ENCODE measurements at regions not wholly inside any gene's neighbourhood (a gene's known extent, or its start where the extent isn't known, plus 50 kb on each side); places are given as distances from the start of the nearest gene placed in this dataset.

- Histone ChIP-seq H3K79me2 (replicated peaks; ENCODE audit: insufficient read depth) (no peaks in the 10 kb centered on the region), H3K4me3 (no peak overlapping the region), H3F3A (replicated peaks; ENCODE audit: low read depth) (no peaks in the 10 kb centered on the region), H4K20me1 (replicated peaks; ENCODE audit: insufficient read depth) (no peaks in the 10 kb centered on the region), H3K27me3 (ENCODE audit: insufficient read depth) (no peaks in the 10 kb centered on the region), H3K9me2 (ENCODE audit: insufficient read depth) (peaks cover 9% of the 10 kb centered on the region), H3K4me2 (no peak overlapping the region), H3K36me3 (ENCODE audit: insufficient read depth) (no peaks in the 10 kb centered on the region), H3K4me1 (ENCODE audit: insufficient read depth) (no peaks in the 10 kb centered on the region), H2AFZ (no peak overlapping the region), H3K27ac (ENCODE audit: low read depth) (no peak overlapping the region)
- DNase-seq (ENCODE audit: low spot score) (no peak), ATAC-seq (no peak)
- no peak overlapping the region for H3K4me3 Mint-ChIP-seq
- H3K27ac Mint-ChIP-seq = no peak overlapping the region
- H3K4me1 Mint-ChIP-seq = no peaks in the 10 kb centered on the region
- peaks cover 6% of the 10 kb centered on the region for H3K27me3 Mint-ChIP-seq (ENCODE audit: insufficient read depth, low read depth, poor library complexity)
- H3K9me3 Mint-ChIP-seq = peaks cover 14% of the 10 kb centered on the region
- TF ChIP-seq ETS1 (IDR thresholded peaks at IDR 0.05) (no peak), EZH2phosphoT487 (IDR thresholded peaks at IDR 0.05; ENCODE audit: unreplicated experiment) (no peak), NANOG (IDR thresholded peaks at IDR 0.05; ENCODE audit: borderline replicate concordance) (no peak), CREB1 (CRISPR knock-in tag; IDR thresholded peaks at IDR 0.05; ENCODE audit: low read depth) (no peak)
- peaks cover 12% of the 10 kb centered on the region; the same call in 2 of the 3 replicates for H3K36me3 Mint-ChIP-seq (ENCODE audit: low read depth)
These were observed 1143.8 kb downstream of the XPNPEP1 start for GRCh38 chr10:108779501-108779900.

- Mint-ChIP-seq H3K27me3 (ENCODE audit: insufficient read depth, low read depth, poor library complexity) (peaks cover 2% of the 10 kb centered on the region), H3K36me3 (ENCODE audit: low read depth) (no peaks in the 10 kb centered on the region), H3K9me3 (no peaks in the 10 kb centered on the region), H3K4me1 (no peaks in the 10 kb centered on the region), H3K27ac (no peak overlapping the region), H3K4me3 (no peak overlapping the region)
- H3K79me2 ChIP-seq (replicated peaks; ENCODE audit: insufficient read depth) = no peaks in the 10 kb centered on the region
- H3K9me2 ChIP-seq (ENCODE audit: insufficient read depth) = no peaks in the 10 kb centered on the region
- H2AFZ ChIP-seq = no peak overlapping the region
- DNase-seq (ENCODE audit: low spot score) (no peak), ATAC-seq (no peak)
- no peak overlapping the region for H3K27ac ChIP-seq (ENCODE audit: low read depth)
- no peak overlapping the region for H3K4me3 ChIP-seq
- no peaks in the 10 kb centered on the region for H3K36me3 ChIP-seq (ENCODE audit: insufficient read depth)
- no peaks in the 10 kb centered on the region for H3F3A ChIP-seq (replicated peaks; ENCODE audit: low read depth)
- no peaks in the 10 kb centered on the region for H3K27me3 ChIP-seq (ENCODE audit: insufficient read depth)
- no peaks in the 10 kb centered on the region for H4K20me1 ChIP-seq (replicated peaks; ENCODE audit: insufficient read depth)
- no peaks in the 10 kb centered on the region for H3K4me1 ChIP-seq (ENCODE audit: insufficient read depth)
- no peak overlapping the region for H3K4me2 ChIP-seq
- TF ChIP-seq NANOG (IDR thresholded peaks at IDR 0.05; ENCODE audit: borderline replicate concordance) (no peak), POLR2AphosphoS5 (IDR thresholded peaks at IDR 0.05; ENCODE audit: low read depth) (no peak), EZH2 (IDR thresholded peaks at IDR 0.05; ENCODE audit: low read depth, unreplicated experiment) (no peak), ETS1 (IDR thresholded peaks at IDR 0.05) (no peak), ZNF331 (CRISPR knock-in tag; IDR thresholded peaks at IDR 0.05; ENCODE audit: low read depth) (no peak), JUNB (IDR thresholded peaks at IDR 0.05; ENCODE audit: unreplicated experiment) (no peak), ZNF114 (CRISPR knock-in tag; IDR thresholded peaks at IDR 0.05) (no peak), CTCF (conservative IDR thresholded peaks at IDR 0.05; ENCODE audit: low read depth in 2 of 2) (no peak), REST (IDR thresholded peaks at IDR 0.05; ENCODE audit: unreplicated experiment) (no peak), CREB1 (CRISPR knock-in tag; IDR thresholded peaks at IDR 0.05; ENCODE audit: low read depth) (no peak)
These were observed 1147.3 kb downstream of the XPNPEP1 start for GRCh38 chr10:108775911-108776475.

All from GM23338 (cell line).